BE2C (cell line): ENCODE measurements at regions not wholly inside any gene's neighbourhood (a gene's known extent, or its start where the extent isn't known, plus 50 kb on each side); places are given as distances from the start of the nearest gene placed in this dataset.
"Not testable (repeated sequence)": the region's sequence is repeated elsewhere in the genome, so short reads cannot be mapped to it uniquely, and the experiment has no call there.

Experiments used
- DNase-seq: peaks from one replicate; pipeline ENCODE4 v3.0.0-alpha.2; 2020
- H3K27me3 ChIP-seq: fragments of 250-450 bp; sonication (Bioruptor Pico); 2 replicates; pipeline ENCODE4 v1.5.1; 2020; ENCODE audit warnings: mild to moderate bottlenecking
- H3K36me3 ChIP-seq: fragments of 250-450 bp; sonication (Bioruptor Pico); 2 replicates; pipeline ENCODE4 v1.5.1; 2020; ENCODE audit warnings: mild to moderate bottlenecking
- H3K4me1 ChIP-seq: fragments of 250-450 bp; sonication (Bioruptor Pico); 2 replicates; pipeline ENCODE4 v1.5.1; 2020
- H3K4me3 ChIP-seq: 2 replicates; pipeline ENCODE4 v1.5.1; 2011; ENCODE audit warnings: low read depth, low read length
- H3K9me3 ChIP-seq: fragments of 250-450 bp; sonication (Bioruptor Pico); 2 replicates; pipeline ENCODE4 v1.5.1; 2020
- CTCF ChIP-seq: IDR thresholded peaks from 2 replicates; pipeline ENCODE4 v1.5.1; 2012; ENCODE audit warnings: mild to moderate bottlenecking, low read depth, low read length

DNA sequence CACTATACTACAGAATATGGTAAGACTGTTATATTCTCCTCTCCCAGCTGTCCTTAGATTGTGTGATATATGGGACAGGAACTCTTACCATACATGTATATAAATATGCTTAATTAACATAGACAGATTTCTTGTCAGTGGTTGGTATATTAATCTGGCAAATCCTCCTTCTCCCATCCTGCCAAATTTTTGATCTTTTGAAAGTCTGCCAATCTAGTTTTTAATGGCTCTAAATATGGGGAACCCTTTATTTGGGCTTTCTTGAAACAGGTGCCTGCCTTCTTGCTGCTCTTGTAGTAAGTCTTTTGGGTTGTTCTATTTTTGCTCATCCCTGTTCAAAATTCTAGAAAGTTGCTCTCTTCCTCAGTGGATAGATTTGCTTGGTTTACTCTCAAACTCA, 63.5 kb downstream of the SPATA31D1 start:
- Histone ChIP-seq H3K4me3 (no peak overlapping the region), H3K4me1 (no peaks in the 10 kb centered on the region), H3K9me3 (no peaks in the 10 kb centered on the region), H3K36me3 (no peaks in the 10 kb centered on the region), H3K27me3 (no peaks in the 10 kb centered on the region)
- TF ChIP-seq CTCF: no peak
- no peak for DNase-seq

DNA sequence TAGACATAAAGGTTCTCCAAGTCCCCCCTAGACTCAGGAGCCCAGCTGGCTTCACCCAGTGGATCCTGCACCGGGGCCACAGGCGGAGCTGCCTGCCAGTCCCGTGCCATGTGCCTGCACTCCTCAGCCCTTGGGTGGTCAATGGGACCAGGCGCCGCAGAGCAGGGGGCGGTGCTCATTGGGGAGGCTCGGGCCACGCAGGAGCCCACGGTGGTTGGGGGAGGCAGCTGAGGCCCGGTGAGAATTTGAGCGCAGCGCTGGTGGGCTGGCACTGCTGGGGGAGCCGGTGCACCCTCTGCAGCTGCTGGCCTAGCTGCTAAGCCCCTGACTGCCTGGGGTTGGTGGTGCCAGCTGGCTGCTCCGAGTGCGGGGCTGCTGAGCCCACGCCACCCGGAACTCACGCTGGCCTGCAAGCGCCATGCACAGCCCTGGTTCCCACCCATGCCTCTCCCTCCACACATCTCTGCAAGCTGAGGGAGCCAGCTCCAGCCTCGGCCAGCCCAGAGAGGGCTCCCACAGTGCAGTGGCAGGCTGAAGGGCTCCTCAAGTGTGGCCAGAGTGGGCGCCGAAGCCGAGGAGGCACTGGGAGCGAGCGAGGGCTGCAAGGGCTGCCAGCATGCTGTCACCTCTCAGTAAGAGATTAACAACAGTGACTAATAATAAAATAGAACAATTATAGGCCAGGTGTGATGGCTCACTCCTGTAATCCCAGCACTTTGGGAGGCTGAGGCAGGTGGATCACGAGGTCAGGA, 65.9 kb downstream of the SPATA31D1 start:
- no peak overlapping the region for H3K4me3 ChIP-seq
- TF ChIP-seq CTCF: no peak

DNA sequence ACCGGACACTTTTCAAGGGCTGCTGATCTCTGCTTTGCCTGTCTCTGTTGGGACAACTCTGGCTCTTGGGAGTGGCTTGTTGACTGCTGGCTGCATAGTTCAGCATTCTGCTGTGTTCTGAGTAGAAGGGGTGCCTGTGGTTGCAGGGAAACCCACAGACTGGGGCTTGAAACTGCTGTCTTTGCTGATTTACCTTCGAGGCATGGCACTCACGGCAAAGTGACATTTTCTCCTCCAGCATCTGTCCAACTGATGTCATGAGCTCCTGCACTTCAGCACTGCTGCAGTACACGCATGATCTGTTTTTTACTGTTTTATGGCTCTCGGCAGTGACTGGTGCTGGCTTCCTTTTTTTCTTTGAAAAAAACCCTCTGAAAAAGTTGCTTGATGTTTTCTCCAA, 69.2 kb downstream of the SPATA31D1 start:
- Histone ChIP-seq H3K4me1 (no peaks in the 10 kb centered on the region), H3K27me3 (no peaks in the 10 kb centered on the region), H3K4me3 (no peak overlapping the region), H3K36me3 (no peaks in the 10 kb centered on the region), H3K9me3 (no peaks in the 10 kb centered on the region)
- no peak for TF ChIP-seq CTCF
- DNase-seq: no peak

More for the DNA sequence above, 65.9 kb downstream of the SPATA31D1 start:
- H3K36me3 ChIP-seq: no peaks in the 10 kb centered on the region
- no peaks in the 10 kb centered on the region for H3K4me1 ChIP-seq
- DNase-seq: no peak
- no peaks in the 10 kb centered on the region for H3K9me3 ChIP-seq
- H3K27me3 ChIP-seq: no peaks in the 10 kb centered on the region

GRCh38 chr9:82061801-82062200, 73.2 kb downstream of the SPATA31D1 start:
- not testable (repeated sequence) for H3K36me3 ChIP-seq, DNase-seq, H3K9me3 ChIP-seq, H3K4me3 ChIP-seq, H3K4me1 ChIP-seq, H3K27me3 ChIP-seq

- H3K9me3 ChIP-seq: no peaks in the 10 kb centered on the region
- DNase-seq: no peak
- no peak for TF ChIP-seq CTCF
- H3K4me3 ChIP-seq: no peak overlapping the region
- no peaks in the 10 kb centered on the region for H3K4me1 ChIP-seq
- H3K27me3 ChIP-seq: no peaks in the 10 kb centered on the region
- no peaks in the 10 kb centered on the region for H3K36me3 ChIP-seq
Observed at GRCh38 chr9:82062245-82062644, 73.7 kb downstream of the SPATA31D1 start.

- Histone ChIP-seq H3K4me1 (no peaks in the 10 kb centered on the region; the same call in 1 of the 2 replicates), H3K9me3 (no peaks in the 10 kb centered on the region), H3K4me3 (no peak overlapping the region), H3K36me3 (no peaks in the 10 kb centered on the region), H3K27me3 (no peaks in the 10 kb centered on the region)
- DNase-seq: no peak
- TF ChIP-seq CTCF: no peak
Observed at GRCh38 chr9:82073551-82074543, 85.3 kb downstream of the SPATA31D1 start.
